ENCODE measurements at regions not wholly inside any gene's neighbourhood (a gene's known extent, or its start where the extent isn't known, plus 50 kb on each side); places are given as distances from the start of the nearest gene placed in this dataset.

GRCh38 chr12:116427200-116427930, 131.8 kb upstream of the MAP1LC3B2 start:
- no peak overlapping the region for H3K9ac ChIP-seq
- H3K27ac ChIP-seq = no peak overlapping the region
- H3K4me2 ChIP-seq = no peak overlapping the region

DNA sequence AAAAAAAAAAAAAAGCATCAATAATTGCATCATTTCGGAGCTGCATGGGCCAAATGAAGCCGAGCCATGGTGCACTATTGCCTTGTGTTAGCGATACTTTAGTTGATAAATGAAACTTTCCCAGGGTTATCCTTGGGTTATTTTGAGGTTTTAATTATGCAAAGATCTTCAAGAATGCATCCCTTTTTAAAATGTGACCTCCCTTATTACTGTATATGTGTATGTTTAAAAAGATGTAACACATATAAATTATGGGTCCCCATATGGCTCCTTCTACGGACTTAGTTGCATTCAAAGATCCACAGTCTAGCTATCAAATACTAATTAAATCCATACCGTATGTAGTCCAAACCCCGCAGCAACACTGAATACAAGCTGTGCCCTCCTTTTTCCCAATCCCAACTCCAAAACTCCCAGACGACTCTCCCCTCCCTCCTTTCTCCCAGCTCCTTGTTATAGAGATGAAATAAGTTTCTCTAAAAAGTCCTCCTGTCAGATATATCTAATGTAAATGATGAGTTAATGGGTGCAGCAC, 129.3 kb upstream of the MAP1LC3B2 start:
- no peak overlapping the region for H3K27ac ChIP-seq
- H4K20me1 ChIP-seq = no peaks in the 10 kb centered on the region
- H3K4me3 ChIP-seq = no peak overlapping the region
- H3K36me3 ChIP-seq = no peaks in the 10 kb centered on the region
- H3K27me3 ChIP-seq = no peaks in the 10 kb centered on the region
- peaks cover 0 to 14% (median 7%) of the 10 kb centered on the region in 11 experiments; a peak in 17 of 22 replicates for H3K9me3 ChIP-seq (replicated peaks in 1 of 11)
- peaks cover 20 to 25% (median 21%) of the 10 kb centered on the region in 10 experiments for H3K4me1 ChIP-seq
- H3K9ac ChIP-seq = no peak overlapping the region
- no peak overlapping the region for H3K4me2 ChIP-seq
- TF ChIP-seq Cebpa-rat (IDR thresholded peaks at IDR 0.05) = no peak

More at GRCh38 chr12:116427200-116427930, 131.8 kb upstream of the MAP1LC3B2 start:
- no peak for TF ChIP-seq Cebpa-rat (IDR thresholded peaks at IDR 0.05)
- H4K20me1 ChIP-seq = no peaks in the 10 kb centered on the region
- H3K27me3 ChIP-seq = no peaks in the 10 kb centered on the region
- peaks cover 0 to 4% (median 0%) of the 10 kb centered on the region in 10 experiments; a peak in 5 of 20 replicates for H3K4me1 ChIP-seq
- H3K36me3 ChIP-seq = no peaks in the 10 kb centered on the region
- no peak overlapping the region for H3K4me3 ChIP-seq
- peaks cover 2 to 13% (median 5%) of the 10 kb centered on the region in 11 experiments; a peak in 19 of 22 replicates for H3K9me3 ChIP-seq (replicated peaks in 1 of 11)

- Histone ChIP-seq H3K36me3 (no peaks in the 10 kb centered on the region), H3K9me3 (replicated peaks in 1 of 11) (peaks cover 0 to 14% (median 7%) of the 10 kb centered on the region in 11 experiments; a peak in 17 of 22 replicates), H3K4me2 (no peak overlapping the region), H3K4me3 (no peak overlapping the region), H3K27ac (no peak overlapping the region), H4K20me1 (no peaks in the 10 kb centered on the region), H3K9ac (no peak overlapping the region), H3K27me3 (no peaks in the 10 kb centered on the region), H3K4me1 (peaks cover 20 to 25% (median 21%) of the 10 kb centered on the region in 10 experiments)
- no peak for TF ChIP-seq Cebpa-rat (IDR thresholded peaks at IDR 0.05)
These were observed 128.1 kb upstream of the MAP1LC3B2 start for GRCh38 chr12:116430911-116431565.

GRCh38 chr12:116431677-116432300, 127.4 kb upstream of the MAP1LC3B2 start:
- Histone ChIP-seq H3K27me3 (no peaks in the 10 kb centered on the region), H3K9ac (no peak overlapping the region), H3K27ac (no peak overlapping the region), H3K4me3 (no peak overlapping the region), H3K4me1 (peaks cover 20 to 25% (median 21%) of the 10 kb centered on the region in 10 experiments), H3K4me2 (no peak overlapping the region), H3K36me3 (no peaks in the 10 kb centered on the region), H3K9me3 (replicated peaks in 1 of 11) (peaks cover 0 to 14% (median 7%) of the 10 kb centered on the region in 11 experiments; a peak in 17 of 22 replicates), H4K20me1 (no peaks in the 10 kb centered on the region)
- 0 out of 22 replicates have a peak, but pooled peaks of 2 of the 11 experiments have one; percentile 14 to 21 for TF ChIP-seq Cebpa-rat (IDR thresholded peaks at IDR 0.05)

- H3K4me2 ChIP-seq = 0 out of 22 replicates have a peak overlapping the region, but pooled peaks of 1 of the 11 experiments have one; percentile 41
- no peak for TF ChIP-seq Cebpa-rat (IDR thresholded peaks at IDR 0.05)
- peaks cover 0 to 14% (median 7%) of the 10 kb centered on the region in 11 experiments; a peak in 17 of 22 replicates for H3K9me3 ChIP-seq (replicated peaks in 1 of 11)
- H3K4me3 ChIP-seq = no peak overlapping the region
- no peaks in the 10 kb centered on the region for H3K36me3 ChIP-seq
- no peak overlapping the region for H3K27ac ChIP-seq
- no peaks in the 10 kb centered on the region for H4K20me1 ChIP-seq
- peaks cover 20 to 25% (median 21%) of the 10 kb centered on the region in 10 experiments for H3K4me1 ChIP-seq
- H3K9ac ChIP-seq = no peak overlapping the region
- H3K27me3 ChIP-seq = no peaks in the 10 kb centered on the region
These were observed 126.8 kb upstream of the MAP1LC3B2 start for GRCh38 chr12:116432314-116432750.

- no peaks in the 10 kb centered on the region for H4K20me1 ChIP-seq
- H3K4me3 ChIP-seq = no peak overlapping the region
- no peak overlapping the region; a peak in 1 of 22 replicates for H3K27ac ChIP-seq
- H3K4me1 ChIP-seq = peaks cover 20 to 25% (median 21%) of the 10 kb centered on the region in 10 experiments
- peaks cover 0 to 14% (median 7%) of the 10 kb centered on the region in 11 experiments; a peak in 17 of 22 replicates for H3K9me3 ChIP-seq (replicated peaks in 1 of 11)
- no peaks in the 10 kb centered on the region for H3K27me3 ChIP-seq
- peak overlapping the region; percentile 39 to 78 (median 51); a peak in 19 of 22 replicates for H3K4me2 ChIP-seq
- H3K9ac ChIP-seq = no peak overlapping the region
- TF ChIP-seq Cebpa-rat (IDR thresholded peaks at IDR 0.05) = no peak
- H3K36me3 ChIP-seq = no peaks in the 10 kb centered on the region
These were observed 125.9 kb upstream of the MAP1LC3B2 start for GRCh38 chr12:116433249-116433648.

- H3K4me3 ChIP-seq = no peak overlapping the region
- peak overlapping the region in 5 of 11 experiments; percentile 16 to 44 (median 36); a peak in 7 of 22 replicates for H3K27ac ChIP-seq
- no peaks in the 10 kb centered on the region for H3K27me3 ChIP-seq
- peaks cover 0 to 14% (median 7%) of the 10 kb centered on the region in 11 experiments; a peak in 17 of 22 replicates for H3K9me3 ChIP-seq (replicated peaks in 1 of 11)
- H4K20me1 ChIP-seq = no peaks in the 10 kb centered on the region
- peaks cover 20 to 25% (median 21%) of the 10 kb centered on the region in 10 experiments for H3K4me1 ChIP-seq
- peak overlapping the region; percentile 39 to 78 (median 51) for H3K4me2 ChIP-seq
- H3K9ac ChIP-seq = peak overlapping the region in 3 of 11 experiments; percentile 26 to 37 (median 27); a peak in 5 of 22 replicates
- TF ChIP-seq Cebpa-rat (IDR thresholded peaks at IDR 0.05) = peak in 7 of 11 experiments; percentile 18 to 75 (median 49); a peak in 9 of 22 replicates
- H3K36me3 ChIP-seq = no peaks in the 10 kb centered on the region
These were observed 124.8 kb upstream of the MAP1LC3B2 start for GRCh38 chr12:116434155-116435011.

GRCh38 chr12:116435984-116436383, 123.2 kb upstream of the MAP1LC3B2 start:
- no peak overlapping the region for H3K4me3 ChIP-seq
- H4K20me1 ChIP-seq = no peaks in the 10 kb centered on the region
- H3K36me3 ChIP-seq = no peaks in the 10 kb centered on the region
- H3K9me3 ChIP-seq (replicated peaks in 1 of 11) = peaks cover 0 to 14% (median 7%) of the 10 kb centered on the region in 11 experiments; a peak in 17 of 22 replicates
- H3K9ac ChIP-seq = no peak overlapping the region
- TF ChIP-seq Cebpa-rat (IDR thresholded peaks at IDR 0.05) = no peak
- no peak overlapping the region for H3K27ac ChIP-seq
- H3K4me2 ChIP-seq = no peak overlapping the region
- peaks cover 21 to 34% (median 26%) of the 10 kb centered on the region in 10 experiments for H3K4me1 ChIP-seq
- H3K27me3 ChIP-seq = no peaks in the 10 kb centered on the region
